Right lobe of liver (tissue), 4 donors: ENCODE measurements at regions not wholly inside any gene's neighbourhood (a gene's known extent, or its start where the extent isn't known, plus 50 kb on each side); places are given as distances from the start of the nearest gene placed in this dataset.
"Not testable (repeated sequence)": the region's sequence is repeated elsewhere in the genome, so short reads cannot be mapped to it uniquely, and the experiment has no call there.

Source experiments
- POLR2A ChIP-seq: fragments of 450-650 bp; IDR thresholded peaks from one replicate; pipeline ENCODE4 v1.6.1; 2017; ENCODE audit warnings: antibody characterized with exemption, mild to moderate bottlenecking
- TF ChIP-seq, protein P1 (sequence below), 4 donors: fragments of 200-600 bp in 3 of 4; fragments of 450-650 bp in 1 of 4; IDR thresholded peaks; one replicate each; pipeline versions ENCODE4 v1.5.1 to v1.8.0; 2016 to 2022; ENCODE audit warnings: antibody characterized with exemption in 4 of 4, mild to moderate bottlenecking in 2 of 4
- donor health status: DM: no; HTN: no; CAD: no.
- donor health status: DM: no; HTN: no; CAD: no.
- donor health status: DM: no; HTN: yes; CAD: no.

DNA sequence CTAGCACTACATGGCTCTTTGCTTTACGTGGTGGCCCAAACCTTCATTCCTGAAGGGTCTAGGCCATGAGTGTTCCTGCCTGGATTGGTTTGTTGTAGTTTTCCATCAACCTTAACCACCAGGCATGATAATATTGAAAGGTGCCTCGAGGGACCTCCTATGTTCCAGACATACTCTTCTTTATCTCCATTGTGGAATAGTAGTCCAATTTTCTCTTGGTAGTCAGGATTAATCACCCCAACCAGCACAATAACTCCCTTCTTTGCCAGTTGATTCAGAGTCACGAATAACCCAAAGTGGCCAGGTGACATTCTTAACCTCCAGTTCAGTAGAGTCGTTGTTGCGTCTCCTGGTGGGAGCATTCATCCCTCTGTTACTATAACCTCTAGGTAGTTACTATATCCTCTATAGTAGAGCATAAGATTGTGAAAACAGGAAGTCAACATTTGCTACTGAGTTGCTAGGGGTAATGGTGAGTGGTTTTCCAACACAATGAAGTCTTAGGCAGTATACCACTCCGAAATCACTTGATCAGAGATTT, 88.1 kb upstream of the FAM240B start:
- TF ChIP-seq, protein P1, sequence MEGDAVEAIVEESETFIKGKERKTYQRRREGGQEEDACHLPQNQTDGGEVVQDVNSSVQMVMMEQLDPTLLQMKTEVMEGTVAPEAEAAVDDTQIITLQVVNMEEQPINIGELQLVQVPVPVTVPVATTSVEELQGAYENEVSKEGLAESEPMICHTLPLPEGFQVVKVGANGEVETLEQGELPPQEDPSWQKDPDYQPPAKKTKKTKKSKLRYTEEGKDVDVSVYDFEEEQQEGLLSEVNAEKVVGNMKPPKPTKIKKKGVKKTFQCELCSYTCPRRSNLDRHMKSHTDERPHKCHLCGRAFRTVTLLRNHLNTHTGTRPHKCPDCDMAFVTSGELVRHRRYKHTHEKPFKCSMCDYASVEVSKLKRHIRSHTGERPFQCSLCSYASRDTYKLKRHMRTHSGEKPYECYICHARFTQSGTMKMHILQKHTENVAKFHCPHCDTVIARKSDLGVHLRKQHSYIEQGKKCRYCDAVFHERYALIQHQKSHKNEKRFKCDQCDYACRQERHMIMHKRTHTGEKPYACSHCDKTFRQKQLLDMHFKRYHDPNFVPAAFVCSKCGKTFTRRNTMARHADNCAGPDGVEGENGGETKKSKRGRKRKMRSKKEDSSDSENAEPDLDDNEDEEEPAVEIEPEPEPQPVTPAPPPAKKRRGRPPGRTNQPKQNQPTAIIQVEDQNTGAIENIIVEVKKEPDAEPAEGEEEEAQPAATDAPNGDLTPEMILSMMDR (IDR thresholded peaks at IDR 0.05): not testable (repeated sequence)
- not testable (repeated sequence) for TF ChIP-seq POLR2A
